HEK293 (cell line): ENCODE measurements at regions not wholly inside any gene's neighbourhood (a gene's known extent, or its start where the extent isn't known, plus 50 kb on each side); places are given as distances from the start of the nearest gene placed in this dataset.

Source experiments
- CTCF ChIA-PET: fragments of 350-600 bp; formaldehyde crosslinking; extraction: SDS; loops from one replicate; lab custom pipeline; 2021; ENCODE audit warnings: antibody characterized with exemption; lab: Yijun Ruan, JAX
- POLR2A ChIA-PET: fragments of 300-600 bp; formaldehyde crosslinking; extraction: SDS; loops from one replicate; lab custom pipeline; 2020; ENCODE audit warnings: antibody characterized with exemption, inconsistent platforms; lab: Yijun Ruan, JAX
- H3K27ac ChIP-seq: fragments of 200-500 bp; sonication (Bioruptor generic); 2 replicates; pipeline ENCODE4 v1.5.1; 2014; ENCODE audit warnings: low read depth, low read length, control low read depth, inconsistent platforms; ENCODE audit errors: extremely low read depth
- H3K36me3 ChIP-seq, 2 experiments: fragments of 200-500 bp in 1 of 2; sonication (Bioruptor generic) in 1 of 2; 1 replicate in 1 of 2; 2 replicates in 1 of 2; pipeline ENCODE4 v1.5.1; 2014 to 2017; ENCODE audit warnings: inconsistent platforms in 2 of 2, low read length in 2 of 2; ENCODE audit not compliant: control insufficient read depth in 2 of 2, insufficient read depth in 1 of 2
- H3K4me1 ChIP-seq: fragments of 200-500 bp; sonication (Bioruptor generic); 2 replicates; pipeline ENCODE4 v1.5.1; 2014; ENCODE audit warnings: mild to moderate bottlenecking, low read length, inconsistent platforms; ENCODE audit not compliant: control insufficient read depth, insufficient read depth
- H3K4me3 ChIP-seq: 2 replicates; pipeline ENCODE4 v1.5.1; 2011; ENCODE audit warnings: low read depth, mild to moderate bottlenecking, control low read depth, low read length, moderate library complexity
- H3K9me3 ChIP-seq: fragments of 200-500 bp; sonication (Bioruptor generic); 2 replicates; pipeline ENCODE4 v1.5.1; 2014; ENCODE audit warnings: low read depth, low read length, inconsistent platforms; ENCODE audit not compliant: control insufficient read depth, insufficient read depth
- AEBP2 ChIP-seq: fragments of 450-650 bp; formaldehyde crosslinking; IDR thresholded peaks from 2 replicates; pipeline ENCODE4 v1.5.1; 2016; ENCODE audit warnings: missing biosample characterization, missing genetic modification characterization, borderline replicate concordance
- ATF2 ChIP-seq: fragments of 450-650 bp; formaldehyde crosslinking; IDR thresholded peaks from 2 replicates; pipeline ENCODE4 v1.5.1; 2016; ENCODE audit warnings: missing biosample characterization, missing genetic modification characterization, low read depth
- BCL11A ChIP-seq: fragments of 450-650 bp; formaldehyde crosslinking; IDR thresholded peaks from 2 replicates; pipeline ENCODE4 v1.5.1; 2016; ENCODE audit warnings: low read depth, missing biosample characterization, missing genetic modification characterization
- BCL6B ChIP-seq: fragments of 450-650 bp; formaldehyde crosslinking; IDR thresholded peaks from 2 replicates; pipeline ENCODE4 v1.5.1; 2017; ENCODE audit warnings: missing biosample characterization, missing genetic modification characterization
- FEZF1 ChIP-seq: fragments of 450-650 bp; formaldehyde crosslinking; IDR thresholded peaks from 2 replicates; pipeline ENCODE4 v1.5.1; 2016; ENCODE audit warnings: missing biosample characterization, missing genetic modification characterization
- INSM2 ChIP-seq: fragments of 450-650 bp; formaldehyde crosslinking; IDR thresholded peaks from 2 replicates; pipeline ENCODE4 v1.5.1; 2016; ENCODE audit warnings: missing biosample characterization, missing genetic modification characterization
- KLF10 ChIP-seq: fragments of 450-650 bp; IDR thresholded peaks from 2 replicates; pipeline ENCODE4 v1.5.1; 2018; ENCODE audit warnings: missing biosample characterization, mild to moderate bottlenecking, missing genetic modification characterization
- SP2 ChIP-seq: fragments of 450-650 bp; formaldehyde crosslinking; IDR thresholded peaks from 2 replicates; pipeline ENCODE4 v1.5.1; 2016; ENCODE audit warnings: missing biosample characterization, missing genetic modification characterization
- TCF7L2 ChIP-seq: IDR thresholded peaks from 2 replicates; pipeline ENCODE4 v1.6.1; 2011; ENCODE audit warnings: low read depth, mild to moderate bottlenecking, inconsistent platforms, low read length, moderate library complexity, borderline replicate concordance
- TSHZ1 ChIP-seq: fragments of 450-650 bp; formaldehyde crosslinking; IDR thresholded peaks from 2 replicates; pipeline ENCODE4 v1.5.1; 2016; ENCODE audit warnings: missing biosample characterization, missing genetic modification characterization, borderline replicate concordance
- WT1 ChIP-seq: fragments of 450-650 bp; formaldehyde crosslinking; IDR thresholded peaks from 2 replicates; pipeline ENCODE4 v1.5.1; 2016; ENCODE audit warnings: missing biosample characterization, missing genetic modification characterization
- ZFP37 ChIP-seq: fragments of 450-650 bp; formaldehyde crosslinking; IDR thresholded peaks from 2 replicates; pipeline ENCODE4 v1.5.1; 2016; ENCODE audit warnings: missing biosample characterization, missing genetic modification characterization
- ZNF132 ChIP-seq: fragments of 450-650 bp; formaldehyde crosslinking; IDR thresholded peaks from 2 replicates; pipeline ENCODE4 v1.5.1; 2017; ENCODE audit warnings: missing biosample characterization, missing genetic modification characterization, borderline replicate concordance
- ZNF157 ChIP-seq: fragments of 450-650 bp; formaldehyde crosslinking; IDR thresholded peaks from 2 replicates; pipeline ENCODE4 v1.5.1; 2016; ENCODE audit warnings: missing biosample characterization, missing genetic modification characterization
- ZNF23 ChIP-seq: fragments of 450-650 bp; formaldehyde crosslinking; IDR thresholded peaks from 2 replicates; pipeline ENCODE4 v1.5.1; 2016; ENCODE audit warnings: missing biosample characterization, missing genetic modification characterization, borderline replicate concordance
- ZNF274 ChIP-seq, 2 experiments: fragments of 200-500 bp in 1 of 2; fragments of 450-650 bp in 1 of 2; sonication (Bioruptor generic) in 1 of 2; formaldehyde crosslinking in 1 of 2; IDR thresholded peaks; 2 replicates each; pipeline versions ENCODE4 v1.5.1 to v1.6.1; 2014 to 2016; ENCODE audit warnings: borderline replicate concordance in 1 of 2, inconsistent platforms in 1 of 2, low read length in 1 of 2, missing biosample characterization in 1 of 2, missing genetic modification characterization in 1 of 2
- ZNF449 ChIP-seq: fragments of 450-650 bp; formaldehyde crosslinking; IDR thresholded peaks from 2 replicates; pipeline ENCODE4 v1.5.1; 2017; ENCODE audit warnings: missing biosample characterization, mild to moderate bottlenecking, missing genetic modification characterization, moderate library complexity
- ZNF580 ChIP-seq: fragments of 450-650 bp; formaldehyde crosslinking; IDR thresholded peaks from 2 replicates; pipeline ENCODE4 v1.5.1; 2016; ENCODE audit warnings: missing biosample characterization, missing genetic modification characterization
- ZNF623 ChIP-seq: fragments of 450-650 bp; formaldehyde crosslinking; IDR thresholded peaks from 2 replicates; pipeline ENCODE4 v1.5.1; 2016; ENCODE audit warnings: missing biosample characterization, missing genetic modification characterization
- ZNF654 ChIP-seq: fragments of 450-650 bp; formaldehyde crosslinking; IDR thresholded peaks from 2 replicates; pipeline ENCODE4 v1.5.1; 2016; ENCODE audit warnings: low read depth, missing biosample characterization, missing genetic modification characterization
- ZNF660 ChIP-seq: fragments of 450-650 bp; IDR thresholded peaks from 2 replicates; pipeline ENCODE4 v1.5.1; 2018; ENCODE audit warnings: missing biosample characterization, mild to moderate bottlenecking, missing genetic modification characterization
- ZNF747 ChIP-seq: fragments of 450-650 bp; formaldehyde crosslinking; IDR thresholded peaks from 2 replicates; pipeline ENCODE4 v1.5.1; 2016; ENCODE audit warnings: missing biosample characterization, missing genetic modification characterization
- ZNF76 ChIP-seq: fragments of 450-650 bp; formaldehyde crosslinking; IDR thresholded peaks from 2 replicates; pipeline ENCODE4; 2016; ENCODE audit warnings: low read depth, missing biosample characterization, missing genetic modification characterization, borderline replicate concordance
- ZSCAN4 ChIP-seq: fragments of 450-650 bp; formaldehyde crosslinking; IDR thresholded peaks from 2 replicates; pipeline ENCODE4 v1.5.1; 2017; ENCODE audit warnings: missing biosample characterization, missing genetic modification characterization

GRCh38 chr12:63420206-63420644 lies 248.1 kb downstream of the DPY19L2 start:
- Histone ChIP-seq H3K36me3 (no peaks in the 10 kb centered on the region), H3K4me3 (no peak overlapping the region), H3K4me1 (no peaks in the 10 kb centered on the region), H3K9me3 (no peaks in the 10 kb centered on the region), H3K27ac (no peak overlapping the region)
- POLR2A ChIA-PET = interaction anchor here (0.9 kb wide), 1 partner anchor 248 kb away, joined by 3 read pairs; the partner anchor contains the start of gene DPY19L2
- CTCF ChIA-PET = interaction anchor here (0.6 to 2.1 kb wide), 30 partner anchors 9 to 1188 kb away, joined by 3 to 14 read pairs (median 4); partner anchors contain the start of genes C12orf56 and DPY19L2
- TF ChIP-seq INSM2 (tag by site-specific recombination) = peak; percentile 61; the same call in 1 of the 2 replicates
- TF ChIP-seq WT1 (tag by site-specific recombination) = peak; percentile 89
- TF ChIP-seq ZNF157 (tag by site-specific recombination) = no peak
- no peak for TF ChIP-seq ATF2
- peak; percentile 61; the same call in 1 of the 2 replicates for TF ChIP-seq ZNF580 (tag by site-specific recombination)
- TF ChIP-seq ZNF747 (tag by site-specific recombination) = no peak
- peak; percentile 98 for TF ChIP-seq ZNF660 (tag by site-specific recombination)
- TF ChIP-seq FEZF1 (tag by site-specific recombination) = peak; percentile 65; the same call in 1 of the 2 replicates
- no peak for TF ChIP-seq KLF10
- 0 out of 2 replicates have a peak, but pooled peaks have one; percentile 24 for TF ChIP-seq ZFP37 (tag by site-specific recombination)
- TF ChIP-seq ZNF623 (tag by site-specific recombination) = no peak
- no peak for TF ChIP-seq ZSCAN4
- no peak for TF ChIP-seq SP2 (tag by site-specific recombination)
- TF ChIP-seq ZNF274 (IDR thresholded peaks at IDR 0.05; ENCODE audit: low read length) = no peak
- TF ChIP-seq ZNF274 (tag by site-specific recombination; IDR thresholded peaks at IDR 0.05; ENCODE audit: borderline replicate concordance) = no peak
- no peak for TF ChIP-seq BCL11A
- no peak for TF ChIP-seq ZNF76 (tag by site-specific recombination)
- TF ChIP-seq TCF7L2 = no peak
- no peak for TF ChIP-seq AEBP2
- TF ChIP-seq BCL6B (tag by site-specific recombination) = no peak
- peak; percentile 75; the same call in 1 of the 2 replicates for TF ChIP-seq TSHZ1
- TF ChIP-seq ZNF654 (tag by site-specific recombination) = peak; percentile 92
- no peak for TF ChIP-seq ZNF23 (tag by site-specific recombination)
- no peak for TF ChIP-seq ZNF132 (tag by site-specific recombination)
- no peak; the same call in 1 of the 2 replicates for TF ChIP-seq ZNF449
